Epithelial cell of proximal tubule (primary cell): ENCODE measurements at regions not wholly inside any gene's neighbourhood (a gene's known extent, or its start where the extent isn't known, plus 50 kb on each side); places are given as distances from the start of the nearest gene placed in this dataset.

Experiments used
- DNase-seq: peaks from one replicate; pipeline ENCODE4 v3.0.0-alpha.2; 2011; ENCODE audit warnings: low read depth
- H3K4me3 ChIP-seq: 2 replicates; pipeline ENCODE4 v1.5.1; 2011; ENCODE audit warnings: low read depth, mild to moderate bottlenecking, low read length
- TF ChIP-seq, protein P1 (sequence below): conservative IDR thresholded peaks from 2 replicates; pipeline ENCODE4 v1.5.1; 2012; ENCODE audit warnings: low read depth, mild to moderate bottlenecking, low read length

DNA sequence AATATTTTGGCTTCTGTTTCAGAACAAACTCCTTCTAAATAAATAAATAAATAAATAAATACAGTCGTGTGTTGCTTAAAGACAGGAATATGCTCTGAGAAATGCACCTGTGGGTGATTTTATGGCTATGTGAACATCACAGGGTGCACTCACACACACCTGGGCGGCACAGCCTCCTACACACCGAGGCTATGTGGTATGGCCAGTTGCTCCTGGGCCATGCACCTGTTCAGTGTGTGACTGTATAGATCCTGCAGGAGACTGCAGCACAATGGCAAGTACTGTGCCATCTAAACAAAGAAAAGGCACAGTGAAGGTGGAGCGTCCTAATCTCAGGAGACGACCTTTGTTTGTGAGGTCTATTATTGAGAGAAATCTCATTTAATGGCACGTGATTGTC is 1281.1 kb downstream of the TBC1D22A start:
- TF ChIP-seq, protein P1, sequence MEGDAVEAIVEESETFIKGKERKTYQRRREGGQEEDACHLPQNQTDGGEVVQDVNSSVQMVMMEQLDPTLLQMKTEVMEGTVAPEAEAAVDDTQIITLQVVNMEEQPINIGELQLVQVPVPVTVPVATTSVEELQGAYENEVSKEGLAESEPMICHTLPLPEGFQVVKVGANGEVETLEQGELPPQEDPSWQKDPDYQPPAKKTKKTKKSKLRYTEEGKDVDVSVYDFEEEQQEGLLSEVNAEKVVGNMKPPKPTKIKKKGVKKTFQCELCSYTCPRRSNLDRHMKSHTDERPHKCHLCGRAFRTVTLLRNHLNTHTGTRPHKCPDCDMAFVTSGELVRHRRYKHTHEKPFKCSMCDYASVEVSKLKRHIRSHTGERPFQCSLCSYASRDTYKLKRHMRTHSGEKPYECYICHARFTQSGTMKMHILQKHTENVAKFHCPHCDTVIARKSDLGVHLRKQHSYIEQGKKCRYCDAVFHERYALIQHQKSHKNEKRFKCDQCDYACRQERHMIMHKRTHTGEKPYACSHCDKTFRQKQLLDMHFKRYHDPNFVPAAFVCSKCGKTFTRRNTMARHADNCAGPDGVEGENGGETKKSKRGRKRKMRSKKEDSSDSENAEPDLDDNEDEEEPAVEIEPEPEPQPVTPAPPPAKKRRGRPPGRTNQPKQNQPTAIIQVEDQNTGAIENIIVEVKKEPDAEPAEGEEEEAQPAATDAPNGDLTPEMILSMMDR = no peak
- DNase-seq = no peak

DNA sequence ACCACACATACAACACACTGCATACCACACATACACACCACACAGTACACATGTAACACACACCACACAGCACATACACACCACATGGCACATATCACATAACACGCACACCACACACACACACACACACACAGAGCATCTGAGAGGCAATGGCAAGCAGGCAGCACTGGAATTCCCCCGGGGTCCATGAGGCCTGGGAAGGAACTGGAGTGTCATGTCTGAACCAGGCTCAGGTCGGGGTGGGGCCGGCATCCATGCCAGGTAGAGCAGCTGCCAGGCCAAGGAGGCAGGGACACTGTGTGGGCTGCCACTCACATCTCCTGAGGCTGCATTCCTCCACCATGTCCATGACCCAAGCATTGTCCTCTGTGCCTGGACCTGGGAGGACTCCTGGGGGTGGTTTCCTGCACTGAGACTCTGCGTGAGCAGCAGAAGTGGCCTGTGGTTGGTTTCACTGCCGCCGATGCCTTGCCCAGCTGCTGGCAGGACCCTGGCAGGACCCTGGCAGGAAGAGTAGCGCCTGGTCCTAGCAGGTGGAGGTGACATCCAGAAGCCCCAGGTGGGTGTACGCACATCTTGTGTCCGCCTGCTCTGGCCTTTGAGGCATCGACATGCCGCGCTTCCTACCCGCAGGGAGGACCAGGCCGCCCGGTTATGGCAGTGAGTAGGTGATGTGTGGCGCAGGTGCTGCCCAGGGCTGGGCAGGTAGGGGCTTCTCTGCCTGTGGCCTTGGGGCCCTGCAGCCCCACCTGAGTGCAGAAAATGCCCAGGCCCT is 1280.4 kb downstream of the TBC1D22A start:
- TF ChIP-seq, protein P1 = no peak
- DNase-seq = no peak
- H3K4me3 ChIP-seq = no peak overlapping the region

More for the DNA sequence above, 1281.1 kb downstream of the TBC1D22A start:
- H3K4me3 ChIP-seq = no peak overlapping the region

DNA sequence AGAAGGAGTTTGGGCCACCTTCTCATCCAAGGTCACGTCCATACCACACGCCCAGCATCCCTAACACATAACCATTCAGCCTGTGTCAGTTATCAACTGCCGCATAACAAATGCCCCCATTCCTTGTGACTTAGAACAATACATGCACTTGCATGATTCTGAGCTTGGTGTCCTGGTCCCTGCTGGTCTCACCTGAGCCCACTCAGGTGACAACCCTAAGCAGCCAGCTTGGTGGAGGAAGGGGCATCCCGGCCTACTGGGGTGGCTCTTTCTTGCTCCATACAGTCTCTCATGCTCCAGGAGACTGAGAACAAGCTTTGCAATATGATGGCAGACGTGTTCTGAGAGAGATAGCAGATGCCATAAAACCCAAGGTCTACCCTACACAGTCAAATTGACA is 1276.9 kb downstream of the TBC1D22A start:
- DNase-seq = no peak
- no peak overlapping the region for H3K4me3 ChIP-seq
- TF ChIP-seq, protein P1 = no peak

DNA sequence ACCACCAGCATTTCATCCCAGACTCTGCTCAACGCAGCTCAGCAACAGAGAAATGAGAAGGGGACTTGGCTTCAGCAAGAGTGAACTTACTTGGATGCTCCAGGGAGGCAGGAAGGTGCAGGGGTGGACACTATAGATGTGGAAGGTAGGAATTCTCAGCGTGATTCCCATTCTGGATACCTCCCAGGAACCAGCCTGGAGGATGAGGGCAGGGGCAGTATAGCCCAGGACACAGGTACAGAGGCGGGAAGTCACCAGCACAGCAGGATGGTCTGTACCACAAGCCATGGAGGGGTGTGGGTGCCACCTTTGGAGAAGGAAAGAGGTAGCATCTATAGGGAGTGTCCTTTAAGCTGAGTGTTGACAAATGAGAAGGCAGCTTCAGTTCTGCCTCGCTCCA is 1275.2 kb downstream of the TBC1D22A start:
- H3K4me3 ChIP-seq = no peak overlapping the region
- DNase-seq = no peak
- TF ChIP-seq, protein P1 = no peak

DNA sequence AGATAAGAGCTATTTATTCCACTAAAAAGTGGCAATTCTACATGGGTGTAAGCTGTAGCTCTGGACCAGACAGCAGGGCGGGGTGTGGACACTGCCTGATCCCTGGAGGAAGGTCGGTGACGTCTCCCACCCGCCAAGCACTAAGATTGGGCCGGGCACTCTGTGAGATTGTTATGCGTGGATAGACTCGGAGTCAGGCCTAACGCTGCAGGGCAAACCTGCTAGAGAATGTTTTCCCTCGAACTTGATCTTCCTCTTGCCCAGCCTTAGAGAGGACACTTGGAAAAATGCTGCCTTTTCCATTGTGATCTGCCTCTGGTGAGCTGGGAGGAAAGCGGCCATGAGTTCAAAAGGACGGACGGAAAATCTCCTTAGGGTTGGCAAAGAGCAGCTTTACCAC is 1273.4 kb downstream of the TBC1D22A start:
- no peak for DNase-seq
- H3K4me3 ChIP-seq = no peak overlapping the region
- TF ChIP-seq, protein P1 = no peak

DNA sequence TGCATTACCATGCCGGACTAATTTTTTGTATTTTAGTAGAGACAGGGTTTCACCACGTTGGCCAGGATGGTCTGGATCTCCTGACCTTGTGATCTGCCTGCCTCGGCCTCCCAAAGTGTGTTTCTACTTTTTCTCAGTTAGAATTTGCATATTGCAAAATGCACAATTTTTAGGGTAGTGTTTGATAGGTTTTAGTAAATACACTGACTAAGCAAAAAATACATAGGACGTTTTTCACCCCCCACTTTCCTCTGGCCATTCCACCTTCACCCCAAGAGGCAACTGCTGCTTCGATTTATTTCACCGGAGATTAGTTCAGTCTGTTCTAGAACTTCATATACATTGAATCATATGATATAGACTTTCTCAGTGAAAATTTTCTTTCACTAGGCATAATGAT is 1269.1 kb downstream of the TBC1D22A start:
- no peak for DNase-seq
- TF ChIP-seq, protein P1 = no peak

DNA sequence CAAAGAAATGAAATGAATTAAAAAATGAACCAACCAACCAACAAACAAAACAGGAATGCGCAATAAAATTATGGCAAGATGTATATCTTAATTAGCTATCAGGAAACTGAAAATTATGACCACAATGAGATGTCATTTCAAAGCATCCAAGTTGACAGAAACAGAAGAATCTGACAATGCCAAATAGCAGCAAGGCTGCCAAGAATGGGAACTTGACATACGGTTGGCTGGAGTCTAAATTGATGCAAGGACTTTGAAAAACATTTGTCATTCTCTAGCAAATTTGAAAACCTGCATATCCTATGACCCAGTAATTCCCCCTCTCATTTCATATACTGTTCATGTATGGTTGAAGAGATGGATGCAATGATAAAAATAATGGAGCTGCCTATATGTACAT is 1262.6 kb downstream of the TBC1D22A start:
- no peak for DNase-seq
- TF ChIP-seq, protein P1 = no peak
- no peak overlapping the region for H3K4me3 ChIP-seq

More for the DNA sequence above, 1269.1 kb downstream of the TBC1D22A start:
- no peak overlapping the region for H3K4me3 ChIP-seq
